Glutamatergic neuron (in vitro differentiated cells): ENCODE measurements at regions not wholly inside any gene's neighbourhood (a gene's known extent, or its start where the extent isn't known, plus 50 kb on each side); places are given as distances from the start of the nearest gene placed in this dataset.

Experiments used
- DNase-seq: peaks from one replicate; pipeline ENCODE4 v3.0.0; 2022
- H3K27ac Mint-ChIP-seq: one replicate; pipeline ENCODE4 v1.8.0; 2020; ENCODE audit warnings: mild to moderate bottlenecking, mixed read lengths, inconsistent platforms; ENCODE audit not compliant: unreplicated experiment
- H3K27me3 Mint-ChIP-seq: one replicate; pipeline ENCODE4 v1.8.0; 2020; ENCODE audit warnings: mild to moderate bottlenecking, moderate library complexity, mixed read lengths, inconsistent platforms; ENCODE audit not compliant: unreplicated experiment
- H3K36me3 Mint-ChIP-seq: one replicate; pipeline ENCODE4 v1.8.0; 2020; ENCODE audit warnings: mild to moderate bottlenecking, mixed read lengths, inconsistent platforms; ENCODE audit not compliant: unreplicated experiment
- H3K4me1 Mint-ChIP-seq: one replicate; pipeline ENCODE4 v1.8.0; 2020; ENCODE audit warnings: mild to moderate bottlenecking, low read depth, mixed read lengths, inconsistent platforms; ENCODE audit not compliant: unreplicated experiment
- H3K4me3 Mint-ChIP-seq: one replicate; pipeline ENCODE4 v1.8.0; 2020; ENCODE audit warnings: mild to moderate bottlenecking, mixed read lengths, inconsistent platforms; ENCODE audit not compliant: unreplicated experiment
- H3K9me3 Mint-ChIP-seq: one replicate; pipeline ENCODE4 v1.8.0; 2020; ENCODE audit warnings: mild to moderate bottlenecking, moderate library complexity, mixed read lengths, inconsistent platforms; ENCODE audit not compliant: unreplicated experiment
- TF ChIP-seq, protein P1 (sequence below): fragments of 200-600 bp; sonication (generic); IDR thresholded peaks from one replicate; pipeline ENCODE4 v1.5.0; 2021; ENCODE audit not compliant: partially characterized antibody, unreplicated experiment

DNA sequence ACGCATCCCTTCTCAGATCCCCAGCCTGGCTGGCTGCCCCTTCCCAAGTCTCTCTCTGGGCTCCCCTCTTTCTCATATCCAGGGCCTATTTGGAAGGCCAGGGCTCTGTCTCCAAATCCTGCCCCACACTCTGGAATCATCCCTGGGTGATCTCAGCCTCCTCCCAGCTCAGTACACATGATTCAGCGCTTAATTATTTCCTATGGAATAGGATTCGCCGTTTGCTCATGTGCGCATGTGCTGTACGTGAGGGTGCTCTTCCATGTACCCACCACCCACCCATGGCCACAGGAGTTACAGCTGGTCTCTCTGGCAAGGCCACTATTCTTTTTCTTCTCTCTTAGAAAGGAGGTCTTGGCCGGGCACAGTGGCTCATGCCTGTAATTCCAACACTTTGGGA is 81.7 kb upstream of the FOXP4 start:
- peaks cover 12% of the 10 kb centered on the region for H3K27me3 Mint-ChIP-seq
- TF ChIP-seq, protein P1, sequence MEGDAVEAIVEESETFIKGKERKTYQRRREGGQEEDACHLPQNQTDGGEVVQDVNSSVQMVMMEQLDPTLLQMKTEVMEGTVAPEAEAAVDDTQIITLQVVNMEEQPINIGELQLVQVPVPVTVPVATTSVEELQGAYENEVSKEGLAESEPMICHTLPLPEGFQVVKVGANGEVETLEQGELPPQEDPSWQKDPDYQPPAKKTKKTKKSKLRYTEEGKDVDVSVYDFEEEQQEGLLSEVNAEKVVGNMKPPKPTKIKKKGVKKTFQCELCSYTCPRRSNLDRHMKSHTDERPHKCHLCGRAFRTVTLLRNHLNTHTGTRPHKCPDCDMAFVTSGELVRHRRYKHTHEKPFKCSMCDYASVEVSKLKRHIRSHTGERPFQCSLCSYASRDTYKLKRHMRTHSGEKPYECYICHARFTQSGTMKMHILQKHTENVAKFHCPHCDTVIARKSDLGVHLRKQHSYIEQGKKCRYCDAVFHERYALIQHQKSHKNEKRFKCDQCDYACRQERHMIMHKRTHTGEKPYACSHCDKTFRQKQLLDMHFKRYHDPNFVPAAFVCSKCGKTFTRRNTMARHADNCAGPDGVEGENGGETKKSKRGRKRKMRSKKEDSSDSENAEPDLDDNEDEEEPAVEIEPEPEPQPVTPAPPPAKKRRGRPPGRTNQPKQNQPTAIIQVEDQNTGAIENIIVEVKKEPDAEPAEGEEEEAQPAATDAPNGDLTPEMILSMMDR = no peak
- no peak for DNase-seq
- no peaks in the 10 kb centered on the region for H3K9me3 Mint-ChIP-seq
- no peaks in the 10 kb centered on the region for H3K36me3 Mint-ChIP-seq
- H3K4me3 Mint-ChIP-seq = no peak overlapping the region
- H3K27ac Mint-ChIP-seq = no peak overlapping the region
- peaks cover 15% of the 10 kb centered on the region for H3K4me1 Mint-ChIP-seq

DNA sequence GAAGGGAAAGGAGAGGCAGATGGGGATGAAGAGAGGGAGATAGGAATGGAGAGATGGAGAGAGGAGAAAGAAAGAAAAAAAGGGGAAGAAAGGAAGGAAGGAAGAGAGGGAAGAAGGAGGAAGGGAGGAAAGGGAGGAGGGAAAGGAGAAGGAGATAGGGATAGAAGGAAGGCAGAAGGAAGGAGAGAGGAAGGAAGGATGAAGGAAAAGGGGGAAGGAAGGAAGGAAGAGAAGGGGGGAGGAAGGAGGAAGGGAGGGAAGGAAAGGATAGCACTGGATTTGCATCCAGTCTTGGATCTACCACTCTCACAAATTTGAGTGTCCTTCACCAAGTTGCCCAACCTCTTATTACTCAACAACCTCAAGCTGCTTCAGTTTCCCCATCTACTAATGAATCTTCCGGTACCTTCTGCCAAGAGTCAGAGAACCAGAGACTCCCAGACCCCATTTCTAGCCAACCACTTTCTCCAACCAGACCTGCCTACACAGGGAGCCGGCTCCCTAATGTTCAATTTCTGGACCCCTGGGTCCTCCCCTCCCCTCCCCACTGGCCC is 79.7 kb upstream of the FOXP4 start:
- no peak overlapping the region for H3K4me3 Mint-ChIP-seq
- H3K4me1 Mint-ChIP-seq = peaks cover 21% of the 10 kb centered on the region
- TF ChIP-seq, protein P1 = no peak
- no peak for DNase-seq
- peaks cover 2% of the 10 kb centered on the region for H3K9me3 Mint-ChIP-seq
- H3K27ac Mint-ChIP-seq = no peak overlapping the region
- H3K36me3 Mint-ChIP-seq = no peaks in the 10 kb centered on the region
- peaks cover 22% of the 10 kb centered on the region for H3K27me3 Mint-ChIP-seq

DNA sequence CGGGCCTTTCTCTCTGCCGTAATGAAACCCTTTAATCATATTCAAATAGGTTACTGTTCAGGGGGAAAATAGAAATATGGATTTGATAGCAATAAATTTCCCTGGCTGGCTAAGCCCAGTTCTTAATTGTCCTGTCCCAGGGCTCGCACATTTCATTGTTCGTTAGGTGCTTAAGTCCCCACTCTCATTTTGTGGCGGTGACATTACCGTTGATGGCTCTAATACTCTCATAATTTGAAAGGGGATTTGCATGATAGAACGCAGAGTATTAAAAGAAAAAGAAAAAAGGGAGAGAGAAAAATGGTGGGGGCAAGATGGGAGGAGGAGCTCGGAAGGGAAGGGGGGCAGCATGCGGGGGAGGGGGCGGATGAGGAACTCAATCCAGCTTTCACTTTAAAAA is 79.1 kb upstream of the FOXP4 start:
- H3K27ac Mint-ChIP-seq = no peak overlapping the region
- H3K27me3 Mint-ChIP-seq = peaks cover 23% of the 10 kb centered on the region
- peaks cover 23% of the 10 kb centered on the region for H3K4me1 Mint-ChIP-seq
- no peaks in the 10 kb centered on the region for H3K36me3 Mint-ChIP-seq
- no peak overlapping the region for H3K4me3 Mint-ChIP-seq
- peaks cover 2% of the 10 kb centered on the region for H3K9me3 Mint-ChIP-seq
- DNase-seq = no peak
- TF ChIP-seq, protein P1 = no peak

DNA sequence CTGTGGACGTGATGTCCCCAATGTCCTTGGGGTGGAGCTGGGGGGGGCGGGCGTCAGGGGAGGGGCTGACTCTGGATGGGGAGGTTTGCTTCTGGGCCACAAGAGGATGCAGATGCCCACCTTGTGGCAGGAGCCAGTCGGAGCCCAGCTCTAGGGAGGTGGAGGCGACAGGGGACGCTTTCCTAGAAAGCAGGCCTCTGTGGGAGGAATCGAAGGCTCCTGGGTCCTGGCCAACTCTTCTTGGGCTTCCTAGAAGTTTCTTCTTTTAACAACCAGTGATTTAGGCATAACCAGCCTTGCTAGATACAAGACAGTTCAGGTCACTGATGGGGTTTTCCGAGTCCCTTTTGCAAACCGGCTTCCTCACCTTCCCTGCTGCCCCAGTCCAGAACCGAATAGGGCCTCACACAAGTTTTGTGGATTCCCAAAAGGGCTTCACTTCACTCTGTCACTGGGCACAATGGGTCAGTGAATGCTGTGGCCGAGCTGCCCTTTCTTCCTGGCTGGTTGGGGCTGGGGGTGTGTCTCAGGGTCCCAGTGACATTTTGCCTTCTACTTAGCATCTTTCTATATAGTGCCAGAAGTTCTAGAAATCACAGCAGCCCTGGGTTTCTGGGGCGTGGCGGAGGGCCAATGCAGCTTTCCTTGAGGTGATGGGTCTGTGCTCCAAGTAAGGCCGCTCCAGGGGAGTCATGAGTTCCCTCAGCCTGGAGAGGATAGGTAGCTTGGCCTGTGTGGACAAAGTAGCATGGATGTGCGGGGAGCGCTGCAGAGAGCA is 78.4 kb upstream of the FOXP4 start:
- TF ChIP-seq, protein P1 = no peak
- peaks cover 2% of the 10 kb centered on the region for H3K9me3 Mint-ChIP-seq
- H3K27ac Mint-ChIP-seq = no peak overlapping the region
- no peak for DNase-seq
- peaks cover 27% of the 10 kb centered on the region for H3K27me3 Mint-ChIP-seq
- peaks cover 27% of the 10 kb centered on the region for H3K4me1 Mint-ChIP-seq
- no peaks in the 10 kb centered on the region for H3K36me3 Mint-ChIP-seq
- H3K4me3 Mint-ChIP-seq = no peak overlapping the region
